HepG2 (cell line): ENCODE measurements at regions not wholly inside any gene's neighbourhood (a gene's known extent, or its start where the extent isn't known, plus 50 kb on each side); places are given as distances from the start of the nearest gene placed in this dataset.

Experiments
- CTCF ChIP-seq: sonication (generic); formaldehyde crosslinking; IDR thresholded peaks from 2 replicates; pipeline ENCODE4 v1.5.0; 2020; ENCODE audit warnings: mild to moderate bottlenecking, missing genetic modification reagents, moderate library complexity
- SOX13 ChIP-seq, 3 experiments: fragments of 450-650 bp in 1 of 3; sonication (generic) in 1 of 3; formaldehyde crosslinking in 1 of 3; IDR thresholded peaks in 2 of 3; conservative IDR thresholded peaks in 1 of 3; 2 replicates each; pipeline versions ENCODE4 v1.5.0 to v1.6.1; 2016 to 2020; ENCODE audit warnings: antibody characterized with exemption in 1 of 3, mild to moderate bottlenecking in 1 of 3, missing compliant biosample characterization in 1 of 3, missing genetic modification reagents in 1 of 3, moderate library complexity in 1 of 3
- TARDBP ChIP-seq: sonication (generic); formaldehyde crosslinking; IDR thresholded peaks from 2 replicates; pipeline ENCODE4 v1.8.0; 2022; ENCODE audit warnings: mild to moderate bottlenecking, missing genetic modification reagents

- TF ChIP-seq SOX13 (IDR thresholded peaks at IDR 0.05), result no peak
- no peak for TF ChIP-seq SOX13 (CRISPR knock-in tag; conservative IDR thresholded peaks at IDR 0.05 in 1 of 2, IDR thresholded peaks at IDR 0.05 in 1 of 2)
- no peak for TF ChIP-seq CTCF
- no peak for TF ChIP-seq TARDBP (CRISPR knock-in tag)
Observed at GRCh38 chrX:3540105-3540504, 173.3 kb downstream of the PRKX start.
